ENCODE measurements at regions not wholly inside any gene's neighbourhood (a gene's known extent, or its start where the extent isn't known, plus 50 kb on each side); places are given as distances from the start of the nearest gene placed in this dataset.

DNA sequence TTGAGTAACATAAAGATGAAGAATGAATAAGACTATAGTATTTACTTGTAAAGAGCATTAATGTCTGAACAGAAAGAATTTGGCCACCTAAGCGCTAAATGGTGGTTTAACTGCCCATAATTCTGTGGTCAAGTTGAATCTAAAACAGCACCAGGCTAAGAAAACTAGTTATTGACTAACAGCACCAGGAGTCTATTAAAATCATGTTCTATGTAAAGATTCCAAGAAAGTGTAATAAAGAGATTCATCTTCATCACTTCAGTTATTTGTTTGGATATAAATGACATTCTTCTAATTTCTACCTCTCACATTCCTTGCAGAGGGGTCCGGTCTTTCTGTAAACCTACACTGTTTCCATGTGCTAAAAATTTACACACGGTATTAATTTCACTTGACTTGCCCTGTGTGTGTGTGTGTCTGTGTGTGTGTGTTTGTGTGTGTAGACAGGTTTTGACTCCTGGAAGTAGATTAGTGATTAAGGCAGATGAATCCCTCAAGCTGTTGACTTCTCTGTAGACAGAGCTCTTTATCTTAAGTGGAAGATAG, 84.4 kb downstream of the KLF6 start:
- H3K4me3 Mint-ChIP-seq, result no peak overlapping the region
- H4K20me1 ChIP-seq (ENCODE audit: low read depth), result no peaks in the 10 kb centered on the region
- H3K9me3 ChIP-seq (ENCODE audit: low read depth), result no peaks in the 10 kb centered on the region
- no peaks in the 10 kb centered on the region for H3K79me2 ChIP-seq (ENCODE audit: low read depth)
- H3K4me1 ChIP-seq, result no peaks in the 10 kb centered on the region
- H3K4me2 ChIP-seq, result no peak overlapping the region
- H3K36me3 Mint-ChIP-seq, result no peaks in the 10 kb centered on the region
- H3K27ac Mint-ChIP-seq, result no peak overlapping the region
- peaks cover 8% of the 10 kb centered on the region for H3K27me3 Mint-ChIP-seq (ENCODE audit: insufficient read depth, low read depth)
- peaks cover 4% of the 10 kb centered on the region for H3K9me3 Mint-ChIP-seq
- H2AFZ ChIP-seq (replicated peaks), result no peak overlapping the region
- no peak overlapping the region for H3K4me3 ChIP-seq
- H3F3A ChIP-seq (ENCODE audit: low read depth), result no peaks in the 10 kb centered on the region
- H3K9ac ChIP-seq, result no peak overlapping the region
- H3K27ac ChIP-seq, result no peak overlapping the region
- no peak for TF ChIP-seq EZH2 (IDR thresholded peaks at IDR 0.05)
- TF ChIP-seq EZH2phosphoT487 (IDR thresholded peaks at IDR 0.05), result no peak
- TF ChIP-seq, protein P1, sequence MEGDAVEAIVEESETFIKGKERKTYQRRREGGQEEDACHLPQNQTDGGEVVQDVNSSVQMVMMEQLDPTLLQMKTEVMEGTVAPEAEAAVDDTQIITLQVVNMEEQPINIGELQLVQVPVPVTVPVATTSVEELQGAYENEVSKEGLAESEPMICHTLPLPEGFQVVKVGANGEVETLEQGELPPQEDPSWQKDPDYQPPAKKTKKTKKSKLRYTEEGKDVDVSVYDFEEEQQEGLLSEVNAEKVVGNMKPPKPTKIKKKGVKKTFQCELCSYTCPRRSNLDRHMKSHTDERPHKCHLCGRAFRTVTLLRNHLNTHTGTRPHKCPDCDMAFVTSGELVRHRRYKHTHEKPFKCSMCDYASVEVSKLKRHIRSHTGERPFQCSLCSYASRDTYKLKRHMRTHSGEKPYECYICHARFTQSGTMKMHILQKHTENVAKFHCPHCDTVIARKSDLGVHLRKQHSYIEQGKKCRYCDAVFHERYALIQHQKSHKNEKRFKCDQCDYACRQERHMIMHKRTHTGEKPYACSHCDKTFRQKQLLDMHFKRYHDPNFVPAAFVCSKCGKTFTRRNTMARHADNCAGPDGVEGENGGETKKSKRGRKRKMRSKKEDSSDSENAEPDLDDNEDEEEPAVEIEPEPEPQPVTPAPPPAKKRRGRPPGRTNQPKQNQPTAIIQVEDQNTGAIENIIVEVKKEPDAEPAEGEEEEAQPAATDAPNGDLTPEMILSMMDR (IDR thresholded peaks at IDR 0.05), result no peak
- no peak for DNase-seq (ENCODE audit: low spot score)
- H3K36me3 ChIP-seq, result no peaks in the 10 kb centered on the region
- H3K4me1 Mint-ChIP-seq, result peaks cover 5% of the 10 kb centered on the region
- H3K27me3 ChIP-seq, result no peaks in the 10 kb centered on the region

DNA sequence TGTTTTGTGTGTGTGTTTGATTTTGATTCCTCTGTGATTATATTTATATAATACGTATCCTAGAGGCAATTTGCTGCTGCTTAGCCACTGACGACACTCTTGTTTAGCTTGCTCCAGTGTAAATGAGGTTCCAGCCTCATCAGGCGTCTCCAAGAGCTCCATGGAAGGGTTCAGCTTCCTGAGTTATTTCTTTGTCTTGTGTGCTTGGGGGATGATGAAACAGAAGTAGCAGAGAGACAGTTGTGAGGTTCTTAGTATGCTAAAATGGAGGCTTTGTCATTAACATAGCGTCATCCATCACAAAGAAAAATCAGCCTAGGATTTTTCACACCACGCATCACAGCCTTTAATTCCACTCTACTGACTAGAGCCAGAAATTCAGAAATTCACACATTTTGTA, 85.1 kb downstream of the KLF6 start:
- no peaks in the 10 kb centered on the region for H3F3A ChIP-seq (ENCODE audit: low read depth)
- H3K27me3 Mint-ChIP-seq (ENCODE audit: insufficient read depth, low read depth), result peaks cover 7% of the 10 kb centered on the region
- no peak overlapping the region for H3K4me3 ChIP-seq
- H3K79me2 ChIP-seq (ENCODE audit: low read depth), result no peaks in the 10 kb centered on the region
- no peaks in the 10 kb centered on the region for H3K36me3 ChIP-seq
- no peaks in the 10 kb centered on the region for H4K20me1 ChIP-seq (ENCODE audit: low read depth)
- H3K27ac ChIP-seq, result no peak overlapping the region
- H3K36me3 Mint-ChIP-seq, result no peaks in the 10 kb centered on the region
- H3K9ac ChIP-seq, result no peak overlapping the region
- H3K4me1 Mint-ChIP-seq, result peaks cover 5% of the 10 kb centered on the region
- peaks cover 4% of the 10 kb centered on the region for H3K9me3 Mint-ChIP-seq
- H3K27me3 ChIP-seq, result no peaks in the 10 kb centered on the region
- no peak overlapping the region for H3K4me2 ChIP-seq
- H3K9me3 ChIP-seq (ENCODE audit: low read depth), result no peaks in the 10 kb centered on the region
- no peak overlapping the region for H3K4me3 Mint-ChIP-seq
- H2AFZ ChIP-seq (replicated peaks), result peak overlapping the region; percentile 61
- no peak overlapping the region for H3K27ac Mint-ChIP-seq
- no peaks in the 10 kb centered on the region for H3K4me1 ChIP-seq
- TF ChIP-seq EZH2phosphoT487 (IDR thresholded peaks at IDR 0.05) (no peak), EZH2 (IDR thresholded peaks at IDR 0.05) (no peak)
- TF ChIP-seq, protein P1 (IDR thresholded peaks at IDR 0.05), result no peak
- no peak for DNase-seq (ENCODE audit: low spot score)

GRCh38 chr10:3698312-3698711, 86.7 kb downstream of the KLF6 start:
- no peak for DNase-seq (ENCODE audit: low spot score)
- Histone ChIP-seq H3K27ac (no peak overlapping the region), H3K27me3 (no peaks in the 10 kb centered on the region), H3F3A (ENCODE audit: low read depth) (no peaks in the 10 kb centered on the region), H2AFZ (replicated peaks) (no peak overlapping the region), H3K4me3 (no peak overlapping the region), H3K79me2 (ENCODE audit: low read depth) (no peaks in the 10 kb centered on the region), H4K20me1 (ENCODE audit: low read depth) (no peaks in the 10 kb centered on the region), H3K9me3 (ENCODE audit: low read depth) (no peaks in the 10 kb centered on the region), H3K4me2 (no peak overlapping the region), H3K36me3 (no peaks in the 10 kb centered on the region), H3K4me1 (peaks cover 6% of the 10 kb centered on the region), H3K9ac (no peak overlapping the region)
- TF ChIP-seq, protein P1 (IDR thresholded peaks at IDR 0.05), result no peak
- TF ChIP-seq EZH2 (IDR thresholded peaks at IDR 0.05) (no peak), EZH2phosphoT487 (IDR thresholded peaks at IDR 0.05) (no peak)
- H3K4me1 Mint-ChIP-seq, result peaks cover 11% of the 10 kb centered on the region
- H3K27me3 Mint-ChIP-seq (ENCODE audit: insufficient read depth, low read depth), result peaks cover 6% of the 10 kb centered on the region
- no peak overlapping the region for H3K4me3 Mint-ChIP-seq
- no peak overlapping the region for H3K27ac Mint-ChIP-seq
- H3K36me3 Mint-ChIP-seq, result no peaks in the 10 kb centered on the region
- peaks cover 4% of the 10 kb centered on the region for H3K9me3 Mint-ChIP-seq

All from neural progenitor cell (in vitro differentiated cells).